Neural cell (in vitro differentiated cells): ENCODE measurements at regions not wholly inside any gene's neighbourhood (a gene's known extent, or its start where the extent isn't known, plus 50 kb on each side); places are given as distances from the start of the nearest gene placed in this dataset.

Source experiments
- H2AFZ ChIP-seq: fragments of 200-600, 300-800 bp; sonication (generic), shearing (Covaris generic); 2 replicates; pipeline ENCODE4 v1.6.0; 2014; ENCODE audit warnings: low read depth, mild to moderate bottlenecking, antibody characterized with exemption, low read length, moderate library complexity
- H3F3A ChIP-seq: fragments of 200-600 bp; shearing (Covaris generic); 2 replicates; pipeline ENCODE4 v1.6.1; 2016; ENCODE audit warnings: mild to moderate bottlenecking, moderate library complexity, mixed read lengths, antibody characterized with exemption, low read length; ENCODE audit not compliant: insufficient read depth, poor library complexity, severe bottlenecking
- H3K27ac ChIP-seq: fragments of 200-600, 300-800 bp; sonication (generic), shearing (Covaris generic); 2 replicates; pipeline ENCODE4 v1.5.1; 2014; ENCODE audit warnings: mild to moderate bottlenecking, low read length, moderate library complexity
- H3K27me3 ChIP-seq: fragments of 300-800, 200-600 bp; sonication (generic), shearing (Covaris generic); 2 replicates; pipeline ENCODE4 v1.6.0; 2014; ENCODE audit warnings: mild to moderate bottlenecking, low read depth, low read length, moderate library complexity; ENCODE audit not compliant: insufficient read depth
- H3K36me3 ChIP-seq: fragments of 300-800, 200-600 bp; sonication (generic), shearing (Covaris generic); 2 replicates; pipeline ENCODE4 v1.5.1; 2014; ENCODE audit warnings: mild to moderate bottlenecking, antibody characterized with exemption, low read length, moderate library complexity; ENCODE audit not compliant: insufficient read depth
- H3K4me2 ChIP-seq: fragments of 300-800, 200-600 bp; sonication (generic), shearing (Covaris generic); 2 replicates; pipeline ENCODE4 v1.6.0; 2014; ENCODE audit warnings: mild to moderate bottlenecking, low read length
- H3K4me3 ChIP-seq: fragments of 300-800, 200-600 bp; sonication (generic), shearing (Covaris generic); 2 replicates; pipeline ENCODE4 v1.5.1; 2014; ENCODE audit warnings: mild to moderate bottlenecking, low read length, moderate library complexity
- H3K79me2 ChIP-seq: fragments of 200-600 bp; shearing (Covaris generic); replicated peaks from 2 replicates; pipeline ENCODE4 v1.6.0; 2014; ENCODE audit warnings: mild to moderate bottlenecking, low read length, moderate library complexity; ENCODE audit not compliant: insufficient read depth
- H3K9ac ChIP-seq: fragments of 300-800, 200-600 bp; sonication (generic), shearing (Covaris generic); 2 replicates; pipeline ENCODE4 v1.6.1; 2016; ENCODE audit warnings: mild to moderate bottlenecking, low read length, mixed read lengths
- H3K9me2 ChIP-seq: fragments of 200-600 bp; shearing (Covaris generic); 2 replicates; pipeline ENCODE4 v1.6.1; 2016; ENCODE audit warnings: mild to moderate bottlenecking, low read length, mixed read lengths; ENCODE audit not compliant: insufficient read depth
- H3K9me3 ChIP-seq: fragments of 200-600, 300-800 bp; sonication (generic), shearing (Covaris generic); 2 replicates; pipeline ENCODE4 v1.6.1; 2016; ENCODE audit warnings: mild to moderate bottlenecking, mixed run types, low read length, moderate library complexity, mixed read lengths
- H4K20me1 ChIP-seq: fragments of 200-600 bp; shearing (Covaris generic); 2 replicates; pipeline ENCODE4 v1.6.1; 2016; ENCODE audit warnings: mild to moderate bottlenecking, mixed run types; ENCODE audit not compliant: insufficient read depth
- CTCF ChIP-seq: fragments of 450-650 bp; IDR thresholded peaks from 2 replicates; pipeline ENCODE4 v1.5.1; 2014; ENCODE audit warnings: antibody characterized with exemption, mild to moderate bottlenecking, moderate library complexity; ENCODE audit not compliant: poor library complexity, severe bottlenecking
- EP300 ChIP-seq: fragments of 450-650 bp; conservative IDR thresholded peaks from 2 replicates; pipeline ENCODE4 v1.6.1; 2014; ENCODE audit warnings: antibody characterized with exemption, mild to moderate bottlenecking, moderate library complexity; ENCODE audit not compliant: poor library complexity, severe bottlenecking
- EZH2 ChIP-seq: fragments of 200-600, 300-800 bp; shearing (Covaris generic), sonication (generic); IDR thresholded peaks from 2 replicates; pipeline ENCODE4 v1.6.1; 2014; ENCODE audit warnings: antibody characterized with exemption, low read length, borderline replicate concordance, mild to moderate bottlenecking; ENCODE audit not compliant: insufficient read depth, poor library complexity, severe bottlenecking
- MXI1 ChIP-seq: fragments of 450-650 bp; conservative IDR thresholded peaks from 2 replicates; pipeline ENCODE4 v1.6.1; 2014; ENCODE audit warnings: antibody characterized with exemption, mild to moderate bottlenecking; ENCODE audit not compliant: poor library complexity, severe bottlenecking
- POLR2AphosphoS5 ChIP-seq: IDR thresholded peaks from 2 replicates; pipeline ENCODE4 v1.6.1; 2012
- RAD21 ChIP-seq: fragments of 450-650 bp; conservative IDR thresholded peaks from 2 replicates; pipeline ENCODE4 v1.6.1; 2014; ENCODE audit warnings: antibody characterized with exemption, mild to moderate bottlenecking, moderate library complexity
- REST ChIP-seq: IDR thresholded peaks from 2 replicates; pipeline ENCODE4 v1.6.1; 2012; ENCODE audit warnings: borderline replicate concordance
- SMC3 ChIP-seq: fragments of 450-650 bp; conservative IDR thresholded peaks from 2 replicates; pipeline ENCODE4 v1.6.1; 2014; ENCODE audit warnings: antibody characterized with exemption, mild to moderate bottlenecking, moderate library complexity; ENCODE audit not compliant: poor library complexity
- TAF1 ChIP-seq: IDR thresholded peaks from 2 replicates; pipeline ENCODE4 v1.6.1; 2012; ENCODE audit warnings: low read depth

DNA sequence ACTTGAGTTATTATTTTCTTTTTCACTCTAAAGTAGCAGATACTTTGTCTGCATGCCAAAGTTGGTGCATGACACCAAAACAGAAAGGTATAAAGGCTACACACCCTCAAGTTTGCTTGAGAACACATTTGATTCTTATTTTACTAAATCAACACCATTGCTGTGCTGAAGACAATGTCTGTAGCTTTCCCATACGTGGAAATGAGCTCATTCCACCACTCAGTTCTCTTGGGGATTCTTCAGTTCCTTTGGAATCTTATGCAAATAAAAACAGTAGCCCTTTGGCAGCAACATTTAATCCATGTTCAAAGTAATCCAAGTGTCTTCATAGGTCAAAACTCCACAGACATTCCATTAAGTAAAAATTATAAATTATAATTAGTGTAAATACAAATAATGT is 264.9 kb downstream of the TLE1 start:
- Histone ChIP-seq H3K27ac (no peak overlapping the region), H4K20me1 (no peaks in the 10 kb centered on the region), H3K9me2 (no peaks in the 10 kb centered on the region), H3K9ac (no peak overlapping the region), H3K79me2 (no peaks in the 10 kb centered on the region), H3K27me3 (no peaks in the 10 kb centered on the region), H2AFZ (no peak overlapping the region), H3K4me2 (no peak overlapping the region), H3F3A (no peaks in the 10 kb centered on the region), H3K9me3 (no peaks in the 10 kb centered on the region), H3K36me3 (no peaks in the 10 kb centered on the region), H3K4me3 (no peak overlapping the region)
- no peak for TF ChIP-seq EZH2
- no peak for TF ChIP-seq CTCF
- TF ChIP-seq REST = no peak
- no peak for TF ChIP-seq MXI1
- TF ChIP-seq EP300 = no peak
- TF ChIP-seq POLR2AphosphoS5 = no peak
- TF ChIP-seq TAF1 = no peak
- TF ChIP-seq SMC3 = no peak
- no peak for TF ChIP-seq RAD21

DNA sequence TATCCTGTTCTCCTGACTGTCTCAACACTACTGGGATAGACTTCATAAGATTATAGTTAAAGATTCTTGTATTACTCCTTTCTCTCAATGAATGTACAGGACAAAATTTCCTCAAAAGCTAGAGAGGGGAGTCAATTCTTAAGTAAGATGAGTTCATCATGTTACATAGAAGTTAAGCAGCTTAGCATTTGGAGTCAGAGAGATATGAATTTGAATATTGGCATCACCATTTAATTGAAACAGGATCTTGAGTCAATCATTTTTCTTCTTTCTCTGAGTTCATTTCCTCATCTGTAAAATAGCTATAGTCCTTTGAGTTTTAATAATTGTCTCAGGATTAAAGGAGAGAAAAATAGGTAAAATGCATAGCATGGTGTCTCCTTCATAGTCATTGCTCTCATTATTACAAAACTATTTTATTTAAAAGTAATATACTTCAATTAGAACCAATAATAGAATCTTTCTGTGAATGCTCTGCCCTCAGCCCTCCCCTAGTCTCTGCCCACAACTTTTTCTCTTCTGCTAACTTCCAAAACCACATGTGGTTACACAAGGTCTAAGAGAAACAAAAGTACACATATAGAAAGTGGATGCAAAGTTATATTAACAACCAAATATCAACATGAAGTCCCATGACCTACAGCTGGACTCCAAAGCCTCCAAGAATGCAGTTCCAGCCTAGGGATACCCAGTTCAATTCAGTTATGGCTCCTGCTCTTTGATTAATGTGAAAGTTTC is 265.6 kb downstream of the TLE1 start:
- Histone ChIP-seq H4K20me1 (no peaks in the 10 kb centered on the region), H3K27me3 (no peaks in the 10 kb centered on the region), H3K9ac (no peak overlapping the region)

More for the DNA sequence above, 265.6 kb downstream of the TLE1 start:
- Histone ChIP-seq H3K9me3 (no peaks in the 10 kb centered on the region), H3K36me3 (no peaks in the 10 kb centered on the region), H3K27ac (no peak overlapping the region), H3F3A (no peaks in the 10 kb centered on the region), H3K4me2 (no peak overlapping the region), H3K9me2 (no peaks in the 10 kb centered on the region), H3K4me3 (no peak overlapping the region), H2AFZ (no peak overlapping the region), H3K79me2 (no peaks in the 10 kb centered on the region)
- no peak for TF ChIP-seq TAF1
- TF ChIP-seq POLR2AphosphoS5 = no peak
- no peak for TF ChIP-seq REST
- no peak for TF ChIP-seq SMC3
- TF ChIP-seq RAD21 = no peak
- TF ChIP-seq MXI1 = no peak
- TF ChIP-seq CTCF = no peak
- no peak for TF ChIP-seq EZH2
- no peak for TF ChIP-seq EP300
